SHP77 (cell line): ENCODE measurements at regions not wholly inside any gene's neighbourhood (a gene's known extent, or its start where the extent isn't known, plus 50 kb on each side); places are given as distances from the start of the nearest gene placed in this dataset.

Experiments
- DNase-seq, 2 experiments: peaks; one replicate each; lab custom pipeline; 2025; lab: John Stamatoyannopoulos, UW

DNA sequence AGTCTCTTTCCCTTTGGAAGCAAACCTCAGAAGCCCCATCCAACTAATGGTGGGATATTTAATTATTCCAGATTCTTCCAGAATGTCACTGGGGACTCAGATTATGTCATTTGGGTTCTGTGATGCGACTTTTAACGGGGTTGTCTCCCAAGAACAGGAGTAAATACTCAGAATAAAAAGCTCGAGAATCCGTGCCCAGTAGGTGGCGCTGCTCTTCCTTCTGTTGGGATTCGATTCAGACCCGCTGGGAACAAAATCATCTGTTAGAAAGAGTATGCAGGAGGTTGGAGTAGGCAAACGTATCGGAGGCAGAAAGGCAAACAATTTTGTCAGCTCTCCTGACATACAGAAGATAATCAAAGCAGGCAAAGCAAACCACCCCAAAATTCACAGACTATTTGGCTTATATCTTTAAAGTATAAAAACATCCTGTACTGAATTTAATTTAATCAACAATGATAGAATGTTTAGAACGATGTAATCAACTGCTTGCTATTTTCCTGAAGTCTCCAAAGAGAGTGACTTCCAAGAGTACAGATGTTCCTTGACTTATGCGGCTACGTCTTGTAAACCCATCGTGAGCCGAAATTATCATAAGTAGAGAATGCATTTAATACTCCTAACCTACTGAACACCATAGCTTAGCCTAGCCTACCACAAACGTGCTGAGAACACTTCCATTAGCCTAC, 169.8 kb upstream of the RAI14 start:
- DNase-seq, result peak; percentile 94 to 95

DNA sequence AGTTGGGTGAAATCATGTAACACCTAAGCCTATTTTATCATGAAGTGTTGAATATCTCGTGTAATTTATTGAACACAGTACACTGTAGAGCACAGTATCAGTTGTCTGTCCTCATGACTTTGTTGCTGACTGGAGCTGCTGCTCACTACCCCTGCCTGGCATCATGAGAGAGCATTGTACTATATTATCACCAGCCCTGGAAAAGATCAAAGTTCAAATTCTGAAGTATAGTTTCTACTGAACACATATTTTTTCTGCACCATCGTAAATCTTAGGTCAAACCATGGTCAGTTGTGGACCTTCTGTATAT, 169.3 kb upstream of the RAI14 start:
- DNase-seq, result peak in 1 of 2 experiments; percentile 29

DNA sequence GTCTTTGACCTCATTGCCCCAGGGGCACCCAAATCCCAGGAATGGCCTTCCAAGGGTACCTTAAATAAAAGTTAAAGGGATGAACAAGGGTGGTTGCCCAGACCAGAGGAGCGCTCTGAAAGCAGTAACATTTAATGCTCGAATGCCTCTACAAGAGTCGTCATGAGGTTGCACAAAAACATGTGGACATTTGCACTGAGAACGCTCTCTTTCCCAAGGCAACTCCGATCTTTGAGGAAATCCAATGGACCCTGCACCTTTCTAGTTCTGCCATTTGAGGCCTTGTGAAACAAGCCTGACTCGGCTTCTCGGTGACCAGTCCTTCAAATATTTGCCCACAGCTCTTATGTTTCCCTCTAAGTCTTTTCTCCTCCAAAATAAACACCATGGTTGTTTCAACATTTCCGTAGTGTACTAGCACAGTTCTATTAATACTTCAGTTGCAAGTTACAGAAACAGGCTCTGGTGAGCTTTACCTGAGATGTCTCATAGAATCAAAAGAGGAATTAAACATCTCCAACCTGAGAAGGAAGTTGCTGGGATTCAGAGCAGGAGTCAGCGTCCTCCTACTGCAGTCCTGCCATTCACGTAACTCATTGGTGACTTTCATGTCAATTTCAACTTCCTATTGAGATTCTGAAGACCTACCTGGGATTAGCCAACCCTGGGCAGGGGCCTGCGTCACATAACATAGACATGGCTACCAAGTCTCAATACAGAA, 168.8 kb upstream of the RAI14 start:
- peak; percentile 41 to 58 for DNase-seq

DNA sequence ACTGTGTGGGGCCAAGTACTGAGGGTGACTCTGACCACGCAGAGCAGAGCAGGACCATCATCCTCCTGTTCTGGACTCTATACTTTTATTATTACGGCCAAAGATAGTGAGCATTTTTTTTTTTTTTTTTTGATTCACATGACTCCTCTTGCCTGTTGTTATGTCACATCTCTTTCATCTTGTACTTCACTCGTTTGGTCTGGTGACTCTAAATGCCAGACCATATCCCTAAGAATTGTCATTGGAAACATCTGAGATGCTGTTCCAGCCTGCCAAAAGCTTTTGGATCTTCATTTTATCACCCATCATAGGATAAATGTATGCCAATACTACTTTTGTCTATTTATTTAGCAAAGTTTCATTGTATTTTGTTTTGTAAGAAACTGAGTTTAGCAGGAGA, 168.2 kb upstream of the RAI14 start:
- DNase-seq, result no peak

DNA sequence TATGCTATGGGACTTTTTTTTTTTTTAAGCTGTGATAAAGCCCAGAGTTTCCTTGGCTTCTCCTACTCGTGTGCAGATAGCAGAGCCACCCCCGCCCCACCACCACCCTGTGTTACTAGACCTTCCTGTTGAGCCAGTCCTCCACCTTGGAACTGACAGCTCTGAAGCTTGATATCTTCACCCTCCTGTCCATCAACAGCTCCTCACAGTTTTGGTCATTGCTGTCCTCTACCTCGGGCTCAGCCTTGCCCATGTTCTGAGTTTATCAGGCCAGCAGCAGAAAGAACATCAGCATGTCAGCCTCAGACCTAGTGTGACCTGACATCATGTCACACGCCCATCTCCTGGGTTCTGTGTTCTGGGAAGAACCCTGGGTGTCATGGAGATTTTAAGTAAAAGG, 167.1 kb upstream of the RAI14 start:
- no peak for DNase-seq

DNA sequence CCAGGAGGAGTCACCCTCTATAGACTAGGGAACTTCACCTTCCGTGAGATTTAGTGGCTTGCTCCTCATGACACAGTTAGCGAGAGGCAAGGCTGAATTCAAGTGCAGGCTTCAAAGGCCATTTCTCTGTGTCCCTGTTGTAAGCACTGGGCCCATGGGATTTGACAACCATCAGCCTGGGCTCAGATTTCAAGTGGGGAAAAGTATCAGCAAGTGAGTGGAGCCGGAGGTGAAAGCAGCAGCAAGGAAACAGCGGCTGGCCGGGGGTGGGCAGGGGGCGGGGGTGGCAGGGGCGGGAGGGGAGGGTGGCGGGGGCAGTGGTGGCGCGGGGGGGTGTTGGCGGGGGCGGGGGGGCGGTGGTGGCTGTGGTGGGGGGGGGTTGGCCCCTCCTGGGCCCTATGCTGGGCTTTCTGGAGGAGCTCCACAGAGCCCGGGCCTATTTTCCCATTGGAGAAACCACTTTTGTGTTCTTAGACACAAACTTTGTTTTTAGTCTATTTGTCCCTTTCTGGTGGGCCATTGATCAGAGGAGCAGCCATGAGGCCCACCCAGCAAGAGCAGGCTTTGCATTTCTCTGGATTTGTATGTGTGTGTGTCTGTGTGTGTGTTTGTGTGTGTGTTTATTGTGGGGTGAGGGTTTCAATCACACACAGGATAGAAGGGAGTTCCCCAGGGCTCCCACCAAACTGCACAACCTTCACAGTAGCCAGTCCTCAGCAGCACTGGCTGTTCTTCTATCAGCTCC, 165.4 kb upstream of the RAI14 start:
- DNase-seq, result peak; percentile 50 to 58

DNA sequence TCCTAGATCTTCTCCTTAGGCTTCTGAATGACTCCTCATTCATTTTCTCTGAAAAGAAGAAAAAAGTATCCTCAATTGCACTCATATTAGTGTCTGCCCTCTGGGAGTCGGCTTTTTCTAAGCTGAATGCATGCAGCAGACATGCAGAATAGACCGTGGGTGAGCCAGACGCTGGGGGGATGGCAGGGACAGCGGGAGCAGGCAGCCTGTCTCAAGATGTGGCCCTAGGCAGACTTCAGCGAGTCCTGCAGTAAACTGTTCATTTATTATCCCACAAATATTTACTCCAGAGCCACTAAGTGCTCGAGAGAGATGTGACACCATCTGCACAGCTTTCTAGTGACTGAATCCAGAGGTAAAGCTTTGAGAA, 164.9 kb upstream of the RAI14 start:
- DNase-seq, result peak; percentile 27 to 41

DNA sequence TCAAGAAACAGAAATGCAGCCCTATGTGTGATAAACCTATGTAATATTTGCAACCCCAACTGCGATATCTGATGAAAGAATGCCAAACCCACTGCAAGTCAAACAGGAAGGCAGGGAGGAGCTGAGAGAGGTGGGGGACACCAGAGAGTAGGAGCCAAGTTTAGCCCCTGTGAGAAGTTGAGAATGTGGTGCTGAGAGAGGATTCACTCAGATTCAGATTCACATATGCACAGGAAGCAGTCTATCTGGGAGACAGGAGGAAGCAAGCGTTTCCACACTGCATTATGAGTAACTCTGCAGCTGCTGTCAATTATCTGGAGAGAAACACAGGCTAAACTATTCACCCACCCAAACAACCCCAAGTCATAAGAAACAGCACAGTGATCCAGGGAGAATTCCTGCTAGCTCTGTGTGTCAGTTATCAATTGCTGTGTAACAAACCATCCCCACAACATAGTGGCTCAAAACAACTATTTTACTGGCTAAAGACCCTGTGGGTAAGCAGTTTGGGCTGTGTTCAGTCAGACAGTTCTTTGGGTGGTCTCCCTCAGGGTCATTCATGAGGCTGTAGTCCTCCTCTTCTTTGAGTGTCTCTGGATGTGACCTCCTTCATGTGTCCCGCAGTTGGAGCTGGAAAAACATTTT, 161.9 kb upstream of the RAI14 start:
- no peak for DNase-seq

DNA sequence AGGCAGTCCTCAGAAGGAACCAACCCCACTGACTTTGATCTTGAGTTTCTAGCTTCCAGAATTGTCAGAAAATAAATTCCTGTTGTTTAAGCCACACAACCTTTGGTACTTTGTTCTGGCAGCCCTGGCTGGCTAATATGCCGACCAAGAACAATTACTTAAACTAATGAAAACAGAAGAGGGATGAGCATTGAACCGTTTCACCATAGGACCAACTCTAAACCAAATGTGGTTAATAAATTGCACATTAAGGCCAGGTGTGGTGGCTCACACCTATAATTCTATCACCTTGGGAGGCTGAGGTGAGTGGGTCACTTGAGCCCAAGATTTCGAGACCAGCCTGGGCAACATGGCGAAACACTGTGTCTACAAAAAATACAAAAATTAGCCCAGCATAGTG, 160.9 kb upstream of the RAI14 start:
- no peak for DNase-seq

DNA sequence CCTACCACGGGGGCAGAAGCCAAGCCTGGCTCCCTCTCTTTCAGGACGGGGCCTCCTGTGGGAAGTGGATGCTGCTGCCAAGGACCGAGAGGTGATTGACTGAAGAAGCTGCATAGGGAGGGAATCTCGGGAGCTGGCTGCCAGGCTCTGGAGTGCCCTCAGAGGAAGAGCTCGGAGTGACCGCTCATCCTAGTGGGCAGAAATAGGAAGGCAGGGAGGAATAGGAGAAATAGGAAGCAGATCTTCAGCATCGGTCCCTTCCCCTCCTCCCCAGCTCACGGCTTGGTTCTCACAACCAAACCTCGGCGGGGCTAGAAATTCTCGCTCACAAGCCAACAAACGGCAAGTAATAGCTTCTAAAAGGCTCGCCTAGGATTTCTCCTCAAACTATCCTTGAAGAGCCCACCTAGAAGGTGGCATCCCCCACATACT, 159.9 kb upstream of the RAI14 start:
- no peak for DNase-seq

DNA sequence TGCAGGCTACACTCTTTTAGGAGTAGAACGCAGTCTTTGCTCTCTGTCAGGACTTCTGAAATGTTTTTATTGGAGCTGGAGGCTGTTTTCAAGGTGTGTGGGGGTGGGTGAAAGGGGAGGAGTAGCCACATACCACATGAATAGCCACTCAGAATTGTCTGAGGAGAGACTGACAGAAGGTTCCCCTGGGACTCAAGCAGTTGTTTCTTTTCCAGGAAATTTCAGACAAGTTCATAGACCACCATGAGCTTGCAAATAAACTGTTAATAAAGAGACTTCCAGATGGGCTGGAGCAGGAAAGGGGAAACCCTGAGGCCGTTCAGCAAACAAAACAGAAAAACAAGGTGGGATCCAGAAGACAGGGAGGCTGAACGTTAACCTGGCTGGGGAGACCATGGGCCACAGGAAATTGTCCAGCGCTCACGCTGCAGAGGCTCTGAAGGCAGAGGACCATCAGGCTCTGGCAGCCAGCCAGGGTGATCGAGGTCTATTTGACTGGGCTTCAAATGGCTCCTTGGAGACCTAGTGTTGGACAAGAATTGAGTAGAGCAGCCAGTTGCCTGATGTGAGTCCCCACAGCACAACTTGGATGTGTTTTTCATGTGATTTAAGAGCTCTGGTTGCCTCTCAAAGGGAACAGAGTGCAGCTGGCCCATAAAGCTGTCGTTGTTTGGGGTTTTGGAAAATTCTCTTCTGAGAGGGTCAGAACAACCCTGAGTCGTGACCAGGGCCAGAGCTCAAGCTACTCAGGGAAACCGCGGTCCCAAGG, 159.2 kb upstream of the RAI14 start:
- DNase-seq, result peak; percentile 52 to 75

DNA sequence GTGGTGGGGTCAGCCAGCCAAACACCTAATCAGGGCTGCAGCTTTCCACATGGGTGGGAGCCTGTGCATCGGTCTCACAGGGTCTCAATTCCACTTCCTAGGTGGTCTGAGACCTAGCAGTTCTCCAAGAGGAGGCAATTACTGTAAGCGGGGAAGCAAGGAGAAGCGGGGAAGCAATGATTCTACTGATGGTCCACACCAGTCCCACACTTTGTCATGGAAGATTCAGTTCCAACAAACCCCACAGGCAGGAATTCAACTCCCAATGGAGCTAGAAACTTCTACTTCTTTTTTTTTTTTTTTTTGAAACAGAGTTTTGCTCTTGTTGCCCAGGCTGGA, 158.7 kb upstream of the RAI14 start:
- DNase-seq, result no peak

DNA sequence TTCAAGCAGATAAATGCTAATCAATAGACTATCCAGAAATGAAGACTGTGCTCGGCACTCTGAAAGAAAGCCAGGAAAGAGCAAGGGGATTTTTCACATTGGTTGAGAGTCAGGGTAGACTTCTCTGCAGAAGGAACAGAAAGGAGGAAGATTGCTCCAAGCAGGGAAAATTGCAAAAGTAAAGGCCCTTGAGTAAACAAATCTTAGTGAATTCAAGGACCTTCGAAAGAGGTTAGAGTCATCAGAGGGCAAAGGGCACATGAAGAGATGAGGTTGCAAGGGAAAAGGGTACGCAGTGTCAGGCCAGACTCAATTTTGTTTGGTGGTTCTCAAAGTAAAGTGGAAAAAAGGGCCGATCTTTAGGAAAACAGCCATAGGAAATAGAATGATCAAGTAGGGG, 157.6 kb upstream of the RAI14 start:
- DNase-seq, result no peak

DNA sequence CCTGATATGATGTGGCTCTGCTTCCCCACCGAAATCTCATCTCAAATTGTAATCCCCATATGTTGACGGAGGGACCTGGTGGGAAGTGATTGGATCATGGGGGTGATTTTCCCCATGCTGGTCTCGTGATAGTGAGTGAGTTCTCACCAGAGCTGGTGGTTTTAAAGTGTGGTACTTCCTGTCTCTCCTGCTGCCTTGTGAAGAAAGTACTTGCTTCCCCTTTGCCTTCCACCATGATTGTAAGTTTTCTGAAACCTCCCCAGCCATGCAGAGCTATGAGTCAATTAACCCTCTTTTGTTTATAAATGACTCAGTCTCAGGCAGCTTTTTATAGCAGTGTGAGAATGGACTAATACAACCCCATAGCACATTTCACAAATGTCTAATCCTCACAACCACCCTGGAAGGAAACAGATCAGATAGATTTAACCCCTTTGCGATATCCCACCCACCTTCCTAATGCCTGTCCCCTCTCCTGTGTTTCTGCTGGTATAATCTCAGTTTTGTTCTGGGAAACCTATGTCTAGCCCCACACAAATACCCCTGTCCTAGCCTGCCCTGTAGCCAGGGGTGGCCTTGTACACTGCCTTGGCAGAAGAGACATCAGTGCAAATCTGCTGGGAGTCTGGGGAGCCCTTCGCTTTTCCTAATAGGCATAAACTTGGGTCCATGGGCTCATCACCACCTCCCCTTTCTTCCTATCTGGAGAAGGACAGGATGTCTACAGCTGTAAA, 157.0 kb upstream of the RAI14 start:
- DNase-seq, result no peak

DNA sequence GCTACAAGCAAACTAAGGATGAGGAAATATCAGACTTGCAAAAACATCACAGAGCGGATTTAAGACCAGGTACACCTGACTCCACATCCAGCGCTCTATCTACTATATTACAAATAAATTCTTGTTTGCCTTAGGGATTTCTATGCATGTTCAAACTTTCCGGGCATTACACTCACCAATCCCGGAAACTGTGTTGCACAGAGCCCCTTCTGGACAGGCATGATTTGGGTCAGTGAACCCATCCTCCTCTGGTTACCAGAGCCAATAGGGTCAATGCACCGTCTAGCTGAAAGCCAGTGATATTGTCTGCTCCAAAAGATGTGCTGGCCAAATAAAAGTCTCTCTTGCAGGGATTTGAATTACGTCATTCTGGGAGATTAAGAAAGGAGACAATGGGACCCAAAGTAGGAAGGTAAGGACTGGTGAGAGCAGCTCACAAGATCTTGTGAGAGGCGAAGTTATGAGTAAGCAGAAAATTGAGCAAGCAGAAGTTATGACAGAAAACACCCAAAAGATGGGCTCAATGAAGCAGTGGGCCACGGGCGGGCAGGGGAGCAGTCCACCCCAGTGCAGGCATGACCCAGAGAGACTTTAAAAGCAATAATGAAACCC, 155.8 kb upstream of the RAI14 start:
- no peak for DNase-seq

DNA sequence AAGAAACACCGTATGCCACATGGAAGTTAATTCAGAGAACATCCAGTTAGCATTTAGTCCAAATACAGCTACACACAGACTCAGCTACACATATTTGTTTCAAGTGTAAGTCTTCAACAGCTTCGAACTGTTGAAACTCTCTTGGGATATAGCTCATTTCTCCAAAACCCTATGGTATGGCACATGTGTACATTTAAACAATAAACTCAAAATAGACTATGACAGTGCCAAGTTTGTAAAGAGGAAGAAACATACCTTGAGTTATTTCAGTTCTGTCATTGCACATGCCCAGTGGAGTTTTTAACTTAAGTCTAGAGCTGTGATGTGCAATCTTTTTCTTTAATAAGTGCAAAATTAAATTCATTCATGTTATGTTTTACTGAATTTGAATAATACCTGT, 155.1 kb upstream of the RAI14 start:
- DNase-seq, result no peak

DNA sequence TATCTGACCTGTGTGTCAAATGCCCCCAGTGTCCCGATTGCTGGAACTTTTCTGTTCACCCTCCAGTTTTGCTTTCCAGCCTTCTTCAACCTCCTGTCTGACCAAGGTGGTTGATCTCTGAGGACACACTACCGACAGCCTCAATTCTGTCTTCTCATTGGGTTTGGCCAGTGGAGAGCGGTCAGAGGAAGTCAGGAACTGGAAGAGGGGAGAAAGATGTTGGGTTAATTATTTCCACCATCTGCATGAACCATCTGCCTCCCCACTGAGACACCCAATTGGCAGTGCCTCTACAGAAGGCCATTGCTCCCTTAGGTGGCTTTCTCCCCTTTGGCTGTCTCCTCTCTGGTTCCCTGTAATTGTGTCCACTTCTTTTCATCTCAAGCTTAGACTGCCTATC, 154.3 kb upstream of the RAI14 start:
- no peak for DNase-seq

DNA sequence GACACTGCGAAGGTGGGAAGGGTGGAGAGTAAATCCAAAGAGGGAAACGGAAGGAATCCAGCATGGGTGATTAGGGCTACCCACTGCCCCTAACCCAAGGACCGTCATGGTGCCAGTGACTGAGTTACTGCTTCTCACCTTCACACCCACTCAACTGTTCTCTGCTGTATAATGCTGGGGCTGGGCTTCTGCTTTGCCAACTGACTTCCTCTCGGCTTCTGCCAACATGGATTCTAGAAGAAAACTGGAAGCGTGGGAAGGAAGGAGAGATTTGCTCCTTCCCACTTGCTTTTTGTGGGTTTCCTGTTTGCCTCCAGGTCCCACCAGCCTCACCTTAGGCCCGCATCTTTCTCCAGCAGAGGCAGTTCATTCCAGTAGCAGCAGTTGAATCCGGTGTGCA, 153.5 kb upstream of the RAI14 start:
- DNase-seq, result no peak

DNA sequence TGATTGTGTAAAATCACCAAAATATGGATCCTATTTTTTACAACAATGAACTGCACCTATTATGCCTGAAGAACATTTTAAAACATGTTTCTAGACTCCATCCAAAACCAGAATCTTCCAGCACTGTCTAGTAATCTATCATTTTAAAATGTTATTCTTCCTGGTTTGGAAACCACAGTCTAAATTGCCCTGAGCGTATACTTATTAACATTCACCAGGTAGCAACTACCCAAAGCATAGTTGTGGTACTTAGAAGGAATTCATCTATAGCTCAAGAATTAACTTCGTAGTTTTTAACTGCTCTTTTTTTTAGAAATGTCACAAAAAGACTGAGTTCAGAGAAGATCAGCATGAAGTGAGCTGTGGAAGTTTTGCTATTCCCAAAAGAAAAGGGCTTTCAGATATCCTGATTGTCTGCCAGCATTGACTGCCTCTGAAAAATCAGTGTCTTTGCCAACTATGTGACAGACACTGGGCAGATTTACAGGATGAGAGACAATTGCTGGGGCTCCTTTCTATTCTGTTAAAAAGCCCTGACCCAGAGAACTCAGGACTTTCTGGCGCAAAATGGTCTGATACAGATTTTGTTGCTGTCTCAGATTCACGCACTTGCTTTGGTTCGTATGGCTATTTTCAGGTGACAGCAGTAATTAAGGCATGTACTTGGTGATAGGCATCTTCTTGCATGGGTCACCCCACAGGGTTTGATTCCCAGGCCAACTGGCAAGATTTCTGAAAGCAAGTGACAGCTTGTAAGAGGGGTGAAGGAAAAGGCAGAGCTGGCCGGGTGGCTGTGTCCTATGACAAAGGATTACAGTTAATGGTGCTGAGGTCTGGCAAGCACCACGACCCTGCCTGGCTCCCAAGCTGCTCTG, 152.5 kb upstream of the RAI14 start:
- DNase-seq, result no peak

DNA sequence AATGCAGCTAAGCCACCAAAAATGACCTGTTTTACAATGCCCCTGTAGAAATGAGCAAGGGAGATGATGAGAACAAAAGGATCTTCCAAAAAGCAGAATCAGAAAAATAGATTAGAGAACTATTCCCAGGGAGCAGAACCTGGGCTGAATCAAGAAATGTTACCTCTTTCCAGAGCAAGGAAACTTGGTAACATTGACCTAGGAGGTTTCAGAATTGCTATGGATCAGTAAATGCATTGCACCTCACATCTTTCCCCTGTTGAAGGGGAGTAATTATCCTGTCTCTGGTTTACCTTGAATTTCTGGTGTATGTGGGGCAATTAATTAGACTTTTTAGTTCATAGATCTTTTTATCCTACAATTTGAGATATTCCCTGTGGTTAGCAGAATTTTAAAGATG, 151.2 kb upstream of the RAI14 start:
- no peak for DNase-seq
